ENCODE measurements at regions not wholly inside any gene's neighbourhood (a gene's known extent, or its start where the extent isn't known, plus 50 kb on each side); places are given as distances from the start of the nearest gene placed in this dataset.

- no peaks in the 10 kb centered on the region for H3K36me3 ChIP-seq (ENCODE audit: control insufficient read depth, low read depth, low read length)
- no peaks in the 10 kb centered on the region for H3K27me3 ChIP-seq (ENCODE audit: control insufficient read depth, insufficient read depth, low read length)
- H3K9me3 ChIP-seq (ENCODE audit: control insufficient read depth, low read depth, low read length) = no peaks in the 10 kb centered on the region
- no peak overlapping the region for H3K27ac ChIP-seq (ENCODE audit: low read length)
- no peak overlapping the region for H3K4me3 ChIP-seq (ENCODE audit: low read length)
- H3K4me1 ChIP-seq (ENCODE audit: control insufficient read depth, low read depth, low read length) = peaks cover 16% of the 10 kb centered on the region
- H3K9ac ChIP-seq (ENCODE audit: low read length) = no peak overlapping the region
Observed at GRCh38 chr18:60445341-60445740, 72.8 kb upstream of the MC4R start.

- no peak overlapping the region for H3K9ac ChIP-seq (ENCODE audit: low read length)
- H3K9me3 ChIP-seq (ENCODE audit: control insufficient read depth, low read depth, low read length) = no peaks in the 10 kb centered on the region
- H3K36me3 ChIP-seq (ENCODE audit: control insufficient read depth, low read depth, low read length) = no peaks in the 10 kb centered on the region
- H3K27me3 ChIP-seq (ENCODE audit: control insufficient read depth, insufficient read depth, low read length) = no peaks in the 10 kb centered on the region
- H3K4me1 ChIP-seq (ENCODE audit: control insufficient read depth, low read depth, low read length) = peaks cover 18% of the 10 kb centered on the region
- H3K27ac ChIP-seq (ENCODE audit: low read length) = no peak overlapping the region
- H3K4me3 ChIP-seq (ENCODE audit: low read length) = no peak overlapping the region
Observed at GRCh38 chr18:60446821-60447220, 74.2 kb upstream of the MC4R start.

GRCh38 chr18:60448487-60449267, 76.1 kb upstream of the MC4R start:
- H3K27ac ChIP-seq (ENCODE audit: low read length) = no peak overlapping the region
- peaks cover 18% of the 10 kb centered on the region for H3K4me1 ChIP-seq (ENCODE audit: control insufficient read depth, low read depth, low read length)
- no peaks in the 10 kb centered on the region for H3K36me3 ChIP-seq (ENCODE audit: control insufficient read depth, low read depth, low read length)
- H3K9me3 ChIP-seq (ENCODE audit: control insufficient read depth, low read depth, low read length) = no peaks in the 10 kb centered on the region
- no peak overlapping the region for H3K9ac ChIP-seq (ENCODE audit: low read length)
- H3K4me3 ChIP-seq (ENCODE audit: low read length) = no peak overlapping the region
- H3K27me3 ChIP-seq (ENCODE audit: control insufficient read depth, insufficient read depth, low read length) = no peaks in the 10 kb centered on the region

GRCh38 chr18:60452421-60452820, 79.8 kb upstream of the MC4R start:
- Histone ChIP-seq H3K9me3 (ENCODE audit: control insufficient read depth, low read depth, low read length) (no peaks in the 10 kb centered on the region), H3K4me3 (ENCODE audit: low read length) (no peak overlapping the region), H3K36me3 (ENCODE audit: control insufficient read depth, low read depth, low read length) (no peaks in the 10 kb centered on the region), H3K27ac (ENCODE audit: low read length) (no peak overlapping the region), H3K27me3 (ENCODE audit: control insufficient read depth, insufficient read depth, low read length) (no peaks in the 10 kb centered on the region), H3K4me1 (ENCODE audit: control insufficient read depth, low read depth, low read length) (peaks cover 18% of the 10 kb centered on the region), H3K9ac (ENCODE audit: low read length) (no peak overlapping the region)

GRCh38 chr18:60466677-60467076, 94.1 kb upstream of the MC4R start:
- H3K27ac ChIP-seq (ENCODE audit: low read length) = no peak overlapping the region
- H3K4me3 ChIP-seq (ENCODE audit: low read length) = no peak overlapping the region
- no peak overlapping the region for H3K9ac ChIP-seq (ENCODE audit: low read length)
- H3K27me3 ChIP-seq (ENCODE audit: control insufficient read depth, insufficient read depth, low read length) = no peaks in the 10 kb centered on the region
- no peaks in the 10 kb centered on the region for H3K36me3 ChIP-seq (ENCODE audit: control insufficient read depth, low read depth, low read length)
- H3K4me1 ChIP-seq (ENCODE audit: control insufficient read depth, low read depth, low read length) = no peaks in the 10 kb centered on the region
- no peaks in the 10 kb centered on the region for H3K9me3 ChIP-seq (ENCODE audit: control insufficient read depth, low read depth, low read length)

GRCh38 chr18:60469387-60470100, 97.0 kb upstream of the MC4R start:
- H3K4me1 ChIP-seq (ENCODE audit: control insufficient read depth, low read depth, low read length) = no peaks in the 10 kb centered on the region
- H3K4me3 ChIP-seq (ENCODE audit: low read length) = no peak overlapping the region
- H3K27me3 ChIP-seq (ENCODE audit: control insufficient read depth, insufficient read depth, low read length) = no peaks in the 10 kb centered on the region
- H3K9me3 ChIP-seq (ENCODE audit: control insufficient read depth, low read depth, low read length) = no peaks in the 10 kb centered on the region
- no peak overlapping the region for H3K27ac ChIP-seq (ENCODE audit: low read length)
- no peak overlapping the region for H3K9ac ChIP-seq (ENCODE audit: low read length)
- no peaks in the 10 kb centered on the region for H3K36me3 ChIP-seq (ENCODE audit: control insufficient read depth, low read depth, low read length)

- Histone ChIP-seq H3K4me1 (ENCODE audit: control insufficient read depth, low read depth, low read length) (no peaks in the 10 kb centered on the region), H3K9ac (ENCODE audit: low read length) (no peak overlapping the region), H3K36me3 (ENCODE audit: control insufficient read depth, low read depth, low read length) (no peaks in the 10 kb centered on the region), H3K4me3 (ENCODE audit: low read length) (no peak overlapping the region), H3K27ac (ENCODE audit: low read length) (no peak overlapping the region), H3K27me3 (ENCODE audit: control insufficient read depth, insufficient read depth, low read length) (no peaks in the 10 kb centered on the region), H3K9me3 (ENCODE audit: control insufficient read depth, low read depth, low read length) (no peaks in the 10 kb centered on the region)
Observed at GRCh38 chr18:60471652-60472051, 99.1 kb upstream of the MC4R start.

- Histone ChIP-seq H3K9me3 (ENCODE audit: control insufficient read depth, low read depth, low read length) (no peaks in the 10 kb centered on the region), H3K9ac (ENCODE audit: low read length) (no peak overlapping the region), H3K36me3 (ENCODE audit: control insufficient read depth, low read depth, low read length) (no peaks in the 10 kb centered on the region)
Observed at GRCh38 chr18:60485201-60485600, 112.6 kb upstream of the MC4R start.

GRCh38 chr18:60493066-60493465, 120.5 kb upstream of the MC4R start:
- peaks cover 7% of the 10 kb centered on the region for H3K4me1 ChIP-seq (ENCODE audit: control insufficient read depth, low read depth, low read length)
- H3K27ac ChIP-seq (ENCODE audit: low read length) = no peak overlapping the region
- no peak overlapping the region for H3K9ac ChIP-seq (ENCODE audit: low read length)
- H3K36me3 ChIP-seq (ENCODE audit: control insufficient read depth, low read depth, low read length) = no peaks in the 10 kb centered on the region
- no peak overlapping the region for H3K4me3 ChIP-seq (ENCODE audit: low read length)
- peaks cover 58% of the 10 kb centered on the region for H3K27me3 ChIP-seq (ENCODE audit: control insufficient read depth, insufficient read depth, low read length)
- H3K9me3 ChIP-seq (ENCODE audit: control insufficient read depth, low read depth, low read length) = no peaks in the 10 kb centered on the region

More at GRCh38 chr18:60485201-60485600, 112.6 kb upstream of the MC4R start:
- Histone ChIP-seq H3K4me1 (ENCODE audit: control insufficient read depth, low read depth, low read length) (no peaks in the 10 kb centered on the region), H3K27ac (ENCODE audit: low read length) (no peak overlapping the region), H3K27me3 (ENCODE audit: control insufficient read depth, insufficient read depth, low read length) (peaks cover 5% of the 10 kb centered on the region), H3K4me3 (ENCODE audit: low read length) (no peak overlapping the region)

GRCh38 chr18:60499675-60500074, 127.1 kb upstream of the MC4R start:
- Histone ChIP-seq H3K9me3 (ENCODE audit: control insufficient read depth, low read depth, low read length) (no peaks in the 10 kb centered on the region), H3K36me3 (ENCODE audit: control insufficient read depth, low read depth, low read length) (no peaks in the 10 kb centered on the region), H3K27ac (ENCODE audit: low read length) (no peak overlapping the region), H3K9ac (ENCODE audit: low read length) (no peak overlapping the region), H3K4me1 (ENCODE audit: control insufficient read depth, low read depth, low read length) (no peaks in the 10 kb centered on the region), H3K4me3 (ENCODE audit: low read length) (no peak overlapping the region), H3K27me3 (ENCODE audit: control insufficient read depth, insufficient read depth, low read length) (peaks cover 8% of the 10 kb centered on the region)

- Histone ChIP-seq H3K4me3 (ENCODE audit: low read length) (no peak overlapping the region), H3K27me3 (ENCODE audit: control insufficient read depth, insufficient read depth, low read length) (no peaks in the 10 kb centered on the region), H3K36me3 (ENCODE audit: control insufficient read depth, low read depth, low read length) (no peaks in the 10 kb centered on the region), H3K9me3 (ENCODE audit: control insufficient read depth, low read depth, low read length) (no peaks in the 10 kb centered on the region), H3K27ac (ENCODE audit: low read length) (no peak overlapping the region), H3K9ac (ENCODE audit: low read length) (no peak overlapping the region), H3K4me1 (ENCODE audit: control insufficient read depth, low read depth, low read length) (no peaks in the 10 kb centered on the region)
Observed at GRCh38 chr18:60500960-60501359, 128.4 kb upstream of the MC4R start.

- Histone ChIP-seq H3K9me3 (ENCODE audit: control insufficient read depth, low read depth, low read length) (no peaks in the 10 kb centered on the region), H3K9ac (ENCODE audit: low read length) (no peak overlapping the region), H3K36me3 (ENCODE audit: control insufficient read depth, low read depth, low read length) (no peaks in the 10 kb centered on the region), H3K4me3 (ENCODE audit: low read length) (no peak overlapping the region), H3K27me3 (ENCODE audit: control insufficient read depth, insufficient read depth, low read length) (no peaks in the 10 kb centered on the region), H3K27ac (ENCODE audit: low read length) (no peak overlapping the region), H3K4me1 (ENCODE audit: control insufficient read depth, low read depth, low read length) (no peaks in the 10 kb centered on the region)
Observed at GRCh38 chr18:60502591-60502990, 130.0 kb upstream of the MC4R start.

All from iPS-18a (cell line).